ENCODE measurements at regions not wholly inside any gene's neighbourhood (a gene's known extent, or its start where the extent isn't known, plus 50 kb on each side); places are given as distances from the start of the nearest gene placed in this dataset.

DNA sequence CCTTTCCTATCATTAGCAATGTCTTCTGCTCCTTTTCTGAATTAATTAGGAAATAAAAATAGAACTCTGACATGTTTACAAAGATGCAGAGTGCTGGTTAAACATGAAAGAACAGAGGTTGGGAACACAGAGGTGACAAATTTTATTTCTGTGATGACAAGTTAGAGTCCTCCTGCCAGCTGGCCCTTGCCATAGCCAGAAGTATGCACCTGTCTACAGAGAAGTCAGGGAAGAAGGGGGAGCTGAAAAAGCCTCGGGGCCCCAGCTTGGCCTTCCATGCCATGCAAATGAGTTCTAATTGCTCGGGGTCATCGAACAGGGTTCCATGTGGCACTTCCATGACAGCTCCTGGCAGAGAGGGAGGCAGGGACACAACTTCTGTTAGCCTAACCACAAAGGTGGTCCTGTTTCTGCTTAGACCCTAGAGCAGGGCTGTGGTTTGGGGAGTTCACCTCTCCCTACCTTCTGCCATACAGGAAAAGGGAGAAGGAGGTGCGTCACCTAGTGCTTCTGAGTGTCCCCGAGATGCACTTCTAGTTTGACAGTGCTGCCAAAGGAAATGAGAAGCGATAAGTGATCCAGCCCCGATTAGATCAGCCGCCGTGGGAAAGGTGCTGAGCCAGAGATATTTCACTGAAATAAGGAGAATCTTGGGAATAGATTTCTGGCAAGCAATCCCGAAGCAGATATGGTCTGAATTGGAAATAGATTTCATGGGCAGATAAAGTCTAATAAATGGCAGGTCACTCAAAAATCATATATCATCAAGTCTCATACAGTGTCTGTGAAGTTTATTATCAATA lies 155.8 kb upstream of the FOXN3 start:
- intact Hi-C loops (cut with DNase I) = no loop called here
- Histone ChIP-seq H3K4me3 (no peak overlapping the region), H3K27me3 (no peaks in the 10 kb centered on the region), H3K36me3 (no peaks in the 10 kb centered on the region), H3K9me3 (no peaks in the 10 kb centered on the region), H3K27ac (no peak overlapping the region), H3K4me1 (peaks cover 0 to 4% (median 0%) of the 10 kb centered on the region in 4 donors)
- 38% methylated on average over 4 of the region's 10 CpGs for WGBS (ENCODE audit: insufficient coverage, low coverage, low lambda C conversion rate, missing lambda C conversion rate)
- ATAC-seq = peak in 2 of 4 donors; percentile 14 to 49
- TF ChIP-seq, protein P1, sequence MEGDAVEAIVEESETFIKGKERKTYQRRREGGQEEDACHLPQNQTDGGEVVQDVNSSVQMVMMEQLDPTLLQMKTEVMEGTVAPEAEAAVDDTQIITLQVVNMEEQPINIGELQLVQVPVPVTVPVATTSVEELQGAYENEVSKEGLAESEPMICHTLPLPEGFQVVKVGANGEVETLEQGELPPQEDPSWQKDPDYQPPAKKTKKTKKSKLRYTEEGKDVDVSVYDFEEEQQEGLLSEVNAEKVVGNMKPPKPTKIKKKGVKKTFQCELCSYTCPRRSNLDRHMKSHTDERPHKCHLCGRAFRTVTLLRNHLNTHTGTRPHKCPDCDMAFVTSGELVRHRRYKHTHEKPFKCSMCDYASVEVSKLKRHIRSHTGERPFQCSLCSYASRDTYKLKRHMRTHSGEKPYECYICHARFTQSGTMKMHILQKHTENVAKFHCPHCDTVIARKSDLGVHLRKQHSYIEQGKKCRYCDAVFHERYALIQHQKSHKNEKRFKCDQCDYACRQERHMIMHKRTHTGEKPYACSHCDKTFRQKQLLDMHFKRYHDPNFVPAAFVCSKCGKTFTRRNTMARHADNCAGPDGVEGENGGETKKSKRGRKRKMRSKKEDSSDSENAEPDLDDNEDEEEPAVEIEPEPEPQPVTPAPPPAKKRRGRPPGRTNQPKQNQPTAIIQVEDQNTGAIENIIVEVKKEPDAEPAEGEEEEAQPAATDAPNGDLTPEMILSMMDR (IDR thresholded peaks at IDR 0.05) = no peak
- no peak for TF ChIP-seq POLR2A (IDR thresholded peaks at IDR 0.05)
- no peak for DNase-seq

DNA sequence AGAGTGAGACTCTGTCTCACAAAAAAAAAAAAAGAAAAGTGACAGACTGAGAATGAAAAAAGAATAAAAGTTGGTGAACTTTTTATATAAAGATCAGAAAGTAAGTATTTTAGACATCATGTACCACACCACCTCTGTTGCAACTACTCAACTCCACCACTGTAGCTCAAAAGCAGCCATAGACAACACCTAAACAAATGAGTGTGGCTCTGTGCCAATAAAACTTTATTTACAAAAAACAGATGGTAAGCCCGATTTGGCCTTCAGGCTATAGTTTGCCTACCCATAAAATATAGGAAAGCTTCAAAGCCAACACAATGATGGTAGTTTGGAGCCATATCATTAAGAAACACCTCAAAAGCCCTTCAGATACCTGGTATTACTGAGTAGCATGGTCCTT lies 154.5 kb upstream of the FOXN3 start:
- DNase-seq (no peak), ATAC-seq (no peak)
- no peaks in the 10 kb centered on the region for H3K27me3 ChIP-seq
- no peaks in the 10 kb centered on the region for H3K36me3 ChIP-seq
- intact Hi-C loops (cut with DNase I) = no loop called here
- H3K9me3 ChIP-seq = no peaks in the 10 kb centered on the region
- TF ChIP-seq, protein P1 (IDR thresholded peaks at IDR 0.05) = no peak
- TF ChIP-seq POLR2A (IDR thresholded peaks at IDR 0.05) = no peak
- peaks cover 0 to 4% (median 0%) of the 10 kb centered on the region in 4 donors for H3K4me1 ChIP-seq
- no peak overlapping the region for H3K4me3 ChIP-seq
- H3K27ac ChIP-seq = no peak overlapping the region
- 75% methylated on average over 1 of the region's 1 CpG for WGBS (ENCODE audit: insufficient coverage, low coverage, low lambda C conversion rate, missing lambda C conversion rate)

DNA sequence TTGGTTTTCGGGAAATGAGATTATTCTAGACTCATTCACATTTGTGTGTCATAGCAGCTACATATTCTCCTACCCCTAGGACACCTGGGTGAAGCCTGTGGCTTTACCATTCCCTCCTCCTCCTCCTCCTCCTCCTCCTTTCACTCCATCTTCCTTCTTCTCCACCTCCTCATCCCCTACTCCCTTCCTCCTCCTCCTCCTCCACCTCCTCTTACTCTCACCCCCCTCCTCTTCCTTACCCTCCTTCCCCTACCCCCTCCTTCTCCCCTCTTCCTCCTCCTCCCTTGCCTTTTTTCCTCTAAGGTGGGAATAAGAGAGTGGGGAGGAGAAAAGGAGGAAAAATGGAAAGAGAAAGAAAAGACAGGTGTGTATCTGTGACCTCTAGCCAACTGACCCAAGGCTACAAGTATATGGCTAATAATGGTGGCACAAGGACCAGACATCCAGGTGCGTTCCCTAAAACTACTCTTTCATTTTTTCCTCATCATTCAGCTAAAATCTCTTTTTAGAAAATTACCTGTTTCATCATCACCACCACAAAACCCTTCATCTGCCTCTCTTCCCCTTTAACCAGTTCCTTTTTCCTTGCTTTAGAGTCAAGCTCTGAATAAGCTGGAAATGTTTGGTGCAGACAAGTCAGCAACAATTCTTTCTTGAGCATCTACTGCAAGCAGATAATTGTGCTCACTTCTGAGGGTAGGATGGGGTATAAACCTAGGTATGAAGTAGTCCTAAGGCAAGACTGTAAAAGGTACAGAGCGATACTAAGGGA lies 149.8 kb upstream of the FOXN3 start:
- ATAC-seq (no peak), DNase-seq (no peak)
- Histone ChIP-seq H3K4me3 (no peak overlapping the region), H3K36me3 (no peaks in the 10 kb centered on the region), H3K4me1 (peaks cover 0 to 3% (median 0%) of the 10 kb centered on the region in 4 donors), H3K27ac (no peak overlapping the region), H3K9me3 (no peaks in the 10 kb centered on the region), H3K27me3 (no peaks in the 10 kb centered on the region)
- intact Hi-C loops (cut with DNase I) = no loop called here
- 75% methylated on average over 3 of the region's 3 CpGs for WGBS (ENCODE audit: insufficient coverage, low coverage, low lambda C conversion rate, missing lambda C conversion rate)
- TF ChIP-seq, protein P1 (IDR thresholded peaks at IDR 0.05) = no peak
- TF ChIP-seq POLR2A (IDR thresholded peaks at IDR 0.05) = no peak

DNA sequence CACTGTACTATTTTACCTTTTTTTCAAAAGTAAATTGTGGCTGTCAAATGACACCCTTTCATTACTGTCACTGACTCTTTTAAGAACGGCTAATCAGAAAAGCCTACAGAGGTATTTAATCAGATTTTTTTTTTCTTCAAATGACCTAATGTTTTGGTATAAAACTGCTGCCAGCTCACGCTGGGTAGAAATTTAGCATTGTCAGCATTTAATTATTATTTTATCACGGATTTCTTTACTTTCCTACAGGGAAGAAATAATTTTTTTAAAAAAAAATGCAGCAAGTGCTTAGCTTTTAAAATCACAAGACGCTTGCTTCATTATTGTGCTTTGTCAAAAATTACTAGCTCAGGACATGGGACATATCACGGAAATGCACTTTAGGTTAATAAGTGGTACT lies 149.1 kb upstream of the FOXN3 start:
- no peak overlapping the region for H3K27ac ChIP-seq
- no peaks in the 10 kb centered on the region for H3K27me3 ChIP-seq
- intact Hi-C loops (cut with DNase I) = no loop called here
- H3K9me3 ChIP-seq = no peaks in the 10 kb centered on the region
- H3K4me3 ChIP-seq = no peak overlapping the region
- TF ChIP-seq POLR2A (IDR thresholded peaks at IDR 0.05) = no peak
- no peaks in the 10 kb centered on the region for H3K4me1 ChIP-seq
- H3K36me3 ChIP-seq = no peaks in the 10 kb centered on the region
- DNase-seq (no peak), ATAC-seq (no peak)
- 57% methylated on average over 5 of the region's 5 CpGs for WGBS (ENCODE audit: insufficient coverage, low coverage, low lambda C conversion rate, missing lambda C conversion rate)

DNA sequence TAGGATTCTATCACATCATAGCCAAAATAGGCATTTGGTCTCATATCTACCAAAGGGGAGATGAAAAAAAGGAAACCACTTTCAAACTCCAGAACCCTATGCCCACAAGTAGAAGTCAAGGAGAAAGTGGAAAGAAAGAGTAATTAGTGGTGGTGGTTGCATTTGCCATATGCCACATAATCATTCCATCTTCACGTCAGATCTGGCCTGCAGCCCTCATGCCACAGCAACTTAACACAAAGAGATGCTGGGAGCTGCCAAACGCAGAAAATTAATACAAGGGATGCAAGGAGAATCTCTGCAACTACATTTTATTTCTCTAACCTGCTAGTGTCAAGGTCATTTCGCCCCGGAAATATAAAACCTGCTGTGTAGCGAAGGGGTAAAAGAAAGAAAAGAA lies 148.6 kb upstream of the FOXN3 start:
- H3K4me1 ChIP-seq = no peaks in the 10 kb centered on the region
- H3K36me3 ChIP-seq = no peaks in the 10 kb centered on the region
- intact Hi-C loops (cut with DNase I) = no loop called here
- ATAC-seq (no peak), DNase-seq (no peak)
- WGBS (ENCODE audit: insufficient coverage, low coverage, low lambda C conversion rate, missing lambda C conversion rate) = 93% methylated on average over 5 of the region's 5 CpGs
- H3K9me3 ChIP-seq = no peaks in the 10 kb centered on the region
- TF ChIP-seq, protein P1 (IDR thresholded peaks at IDR 0.05) = no peak
- no peak for TF ChIP-seq POLR2A (IDR thresholded peaks at IDR 0.05)
- no peak overlapping the region for H3K27ac ChIP-seq
- no peak overlapping the region for H3K4me3 ChIP-seq
- no peaks in the 10 kb centered on the region for H3K27me3 ChIP-seq

Data from right lobe of liver (tissue), 6 donors.